Fibroblast of villous mesenchyme (primary cell): ENCODE measurements at regions not wholly inside any gene's neighbourhood (a gene's known extent, or its start where the extent isn't known, plus 50 kb on each side); places are given as distances from the start of the nearest gene placed in this dataset.

Experiments
- DNase-seq: peaks from one replicate; pipeline ENCODE4 v3.0.0-alpha.2; 2010; ENCODE audit warnings: low read depth
- H3K4me3 ChIP-seq: 2 replicates; pipeline ENCODE4 v1.5.1; 2011; ENCODE audit warnings: low read depth, mild to moderate bottlenecking, low read length
- CTCF ChIP-seq: IDR thresholded peaks from 2 replicates; pipeline ENCODE4 v1.5.1; 2012; ENCODE audit warnings: low read depth, mild to moderate bottlenecking, low read length; ENCODE audit not compliant: insufficient read depth

GRCh38 chr2:104563398-104563996, 290.4 kb upstream of the POU3F3 start:
- H3K4me3 ChIP-seq = no peak overlapping the region
- no peak for TF ChIP-seq CTCF
- DNase-seq = no peak

GRCh38 chr2:104568247-104568646, 285.7 kb upstream of the POU3F3 start:
- DNase-seq = no peak
- H3K4me3 ChIP-seq = no peak overlapping the region
- no peak for TF ChIP-seq CTCF

DNA sequence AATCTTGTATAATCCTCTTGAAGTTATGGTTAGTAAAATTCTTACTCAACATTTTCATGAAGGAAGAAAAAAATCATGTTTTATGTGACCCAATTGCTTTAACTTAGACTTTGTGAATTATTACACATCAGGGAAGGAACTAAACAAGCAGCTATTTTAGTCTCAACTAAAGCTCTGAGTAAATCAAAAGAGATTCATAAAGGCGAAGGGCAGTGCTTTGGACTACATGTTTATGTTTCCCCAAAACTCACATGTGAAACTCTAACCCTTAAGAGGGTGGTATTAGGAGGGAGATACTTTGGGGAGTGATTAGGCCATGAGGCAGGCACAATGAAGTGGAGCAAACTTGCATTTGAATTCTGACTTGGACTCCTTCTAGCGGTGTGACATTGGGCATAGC, 283.7 kb upstream of the POU3F3 start:
- TF ChIP-seq CTCF = no peak
- no peak for DNase-seq
- H3K4me3 ChIP-seq = no peak overlapping the region

GRCh38 chr2:104572834-104573233, 281.1 kb upstream of the POU3F3 start:
- no peak for DNase-seq
- TF ChIP-seq CTCF = no peak
- H3K4me3 ChIP-seq = no peak overlapping the region

DNA sequence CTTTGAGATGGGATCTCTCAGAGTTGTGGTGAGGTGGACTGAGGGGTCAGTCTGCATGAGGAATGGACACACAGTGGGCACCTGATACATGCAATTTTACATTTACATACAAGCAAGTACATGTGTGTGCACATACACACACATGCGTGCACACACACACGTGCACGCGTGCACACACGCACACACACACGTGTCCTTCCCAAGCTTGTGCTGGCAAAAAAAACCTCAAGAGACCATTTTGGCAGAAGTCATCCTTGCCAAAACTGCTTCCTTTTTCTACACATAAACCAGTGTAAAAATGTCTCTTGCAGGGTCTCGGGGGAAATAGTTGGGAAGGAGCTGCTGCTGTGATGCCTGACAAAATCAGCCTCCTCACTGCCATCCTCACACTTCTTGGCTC, 279.5 kb upstream of the POU3F3 start:
- no peak for DNase-seq
- TF ChIP-seq CTCF = no peak
- H3K4me3 ChIP-seq = no peak overlapping the region

- TF ChIP-seq CTCF = no peak
- H3K4me3 ChIP-seq = no peak overlapping the region
- no peak for DNase-seq
These were observed 276.8 kb upstream of the POU3F3 start for GRCh38 chr2:104577143-104577542.

GRCh38 chr2:104582471-104582870, 271.4 kb upstream of the POU3F3 start:
- no peak for TF ChIP-seq CTCF
- DNase-seq = no peak
- no peak overlapping the region for H3K4me3 ChIP-seq
